ENCODE measurements at regions not wholly inside any gene's neighbourhood (a gene's known extent, or its start where the extent isn't known, plus 50 kb on each side); places are given as distances from the start of the nearest gene placed in this dataset.

- Mint-ChIP-seq H3K9me3 (no peaks in the 10 kb centered on the region), H3K36me3 (ENCODE audit: low read depth) (no peaks in the 10 kb centered on the region), H3K27ac (no peak overlapping the region), H3K4me1 (ENCODE audit: low read depth) (no peaks in the 10 kb centered on the region), H3K27me3 (ENCODE audit: low read depth) (no peaks in the 10 kb centered on the region), H3K4me3 (no peak overlapping the region)
- DNase-seq (ENCODE audit: low spot score), result no peak
Measured at GRCh38 chr1:82844911-82845827, 1044.4 kb downstream of the ADGRL2 start.

- H3K36me3 Mint-ChIP-seq (ENCODE audit: low read depth), result no peaks in the 10 kb centered on the region
- H3K4me1 Mint-ChIP-seq (ENCODE audit: low read depth), result no peaks in the 10 kb centered on the region
- no peak overlapping the region for H3K27ac Mint-ChIP-seq
- no peaks in the 10 kb centered on the region for H3K27me3 Mint-ChIP-seq (ENCODE audit: low read depth)
- H3K4me3 Mint-ChIP-seq, result no peak overlapping the region
- no peaks in the 10 kb centered on the region for H3K9me3 Mint-ChIP-seq
- DNase-seq (ENCODE audit: low spot score), result no peak
Measured at GRCh38 chr1:82844447-82844846, 1043.7 kb downstream of the ADGRL2 start.

GRCh38 chr1:82843876-82844275 is 1043.1 kb downstream of the ADGRL2 start:
- Mint-ChIP-seq H3K4me1 (ENCODE audit: low read depth) (no peaks in the 10 kb centered on the region), H3K4me3 (no peak overlapping the region), H3K36me3 (ENCODE audit: low read depth) (no peaks in the 10 kb centered on the region), H3K27ac (no peak overlapping the region), H3K27me3 (ENCODE audit: low read depth) (no peaks in the 10 kb centered on the region), H3K9me3 (no peaks in the 10 kb centered on the region)
- DNase-seq (ENCODE audit: low spot score), result no peak

GRCh38 chr1:82840192-82840591 is 1039.5 kb downstream of the ADGRL2 start:
- no peaks in the 10 kb centered on the region for H3K36me3 Mint-ChIP-seq (ENCODE audit: low read depth)
- DNase-seq (ENCODE audit: low spot score), result no peak
- no peak overlapping the region for H3K27ac Mint-ChIP-seq
- H3K9me3 Mint-ChIP-seq, result no peaks in the 10 kb centered on the region
- no peaks in the 10 kb centered on the region for H3K27me3 Mint-ChIP-seq (ENCODE audit: low read depth)
- no peaks in the 10 kb centered on the region for H3K4me1 Mint-ChIP-seq (ENCODE audit: low read depth)
- no peak overlapping the region for H3K4me3 Mint-ChIP-seq

- Mint-ChIP-seq H3K27ac (no peak overlapping the region), H3K36me3 (ENCODE audit: low read depth) (no peaks in the 10 kb centered on the region), H3K27me3 (ENCODE audit: low read depth) (no peaks in the 10 kb centered on the region), H3K9me3 (no peaks in the 10 kb centered on the region), H3K4me1 (ENCODE audit: low read depth) (no peaks in the 10 kb centered on the region), H3K4me3 (no peak overlapping the region)
- no peak for DNase-seq (ENCODE audit: low spot score)
Measured at GRCh38 chr1:82837766-82838465, 1037.2 kb downstream of the ADGRL2 start.

- DNase-seq (ENCODE audit: low spot score), result no peak
- no peaks in the 10 kb centered on the region for H3K36me3 Mint-ChIP-seq (ENCODE audit: low read depth)
- H3K4me3 Mint-ChIP-seq, result no peak overlapping the region
- H3K27ac Mint-ChIP-seq, result no peak overlapping the region
- no peaks in the 10 kb centered on the region for H3K9me3 Mint-ChIP-seq
- H3K27me3 Mint-ChIP-seq (ENCODE audit: low read depth), result no peaks in the 10 kb centered on the region
- no peaks in the 10 kb centered on the region for H3K4me1 Mint-ChIP-seq (ENCODE audit: low read depth)
Measured at GRCh38 chr1:82836973-82837680, 1036.4 kb downstream of the ADGRL2 start.

- no peak for DNase-seq (ENCODE audit: low spot score)
- Mint-ChIP-seq H3K9me3 (no peaks in the 10 kb centered on the region), H3K27ac (no peak overlapping the region), H3K27me3 (ENCODE audit: low read depth) (no peaks in the 10 kb centered on the region), H3K4me3 (no peak overlapping the region), H3K4me1 (ENCODE audit: low read depth) (no peaks in the 10 kb centered on the region), H3K36me3 (ENCODE audit: low read depth) (no peaks in the 10 kb centered on the region)
Measured at GRCh38 chr1:82836213-82836972, 1035.7 kb downstream of the ADGRL2 start.

- Mint-ChIP-seq H3K4me3 (no peak overlapping the region), H3K36me3 (ENCODE audit: low read depth) (no peaks in the 10 kb centered on the region), H3K9me3 (no peaks in the 10 kb centered on the region), H3K27me3 (ENCODE audit: low read depth) (peaks cover 3% of the 10 kb centered on the region), H3K4me1 (ENCODE audit: low read depth) (no peaks in the 10 kb centered on the region), H3K27ac (no peak overlapping the region)
- no peak for DNase-seq (ENCODE audit: low spot score)
Measured at GRCh38 chr1:82830690-82831380, 1030.1 kb downstream of the ADGRL2 start.

- no peaks in the 10 kb centered on the region for H3K4me1 Mint-ChIP-seq (ENCODE audit: low read depth)
- no peaks in the 10 kb centered on the region for H3K9me3 Mint-ChIP-seq
- H3K36me3 Mint-ChIP-seq (ENCODE audit: low read depth), result no peaks in the 10 kb centered on the region
- H3K27me3 Mint-ChIP-seq (ENCODE audit: low read depth), result peaks cover 3% of the 10 kb centered on the region
- H3K4me3 Mint-ChIP-seq, result no peak overlapping the region
- DNase-seq (ENCODE audit: low spot score), result no peak
- no peak overlapping the region for H3K27ac Mint-ChIP-seq
Measured at GRCh38 chr1:82829527-82829926, 1028.8 kb downstream of the ADGRL2 start.

GRCh38 chr1:82823876-82824275 is 1023.1 kb downstream of the ADGRL2 start:
- peaks cover 5% of the 10 kb centered on the region for H3K4me1 Mint-ChIP-seq (ENCODE audit: low read depth)
- no peak overlapping the region for H3K27ac Mint-ChIP-seq
- no peaks in the 10 kb centered on the region for H3K9me3 Mint-ChIP-seq
- no peak overlapping the region for H3K4me3 Mint-ChIP-seq
- DNase-seq (ENCODE audit: low spot score), result no peak
- H3K27me3 Mint-ChIP-seq (ENCODE audit: low read depth), result no peaks in the 10 kb centered on the region
- H3K36me3 Mint-ChIP-seq (ENCODE audit: low read depth), result no peaks in the 10 kb centered on the region

GRCh38 chr1:82820816-82821215 is 1020.1 kb downstream of the ADGRL2 start:
- Mint-ChIP-seq H3K27me3 (ENCODE audit: low read depth) (no peaks in the 10 kb centered on the region), H3K4me3 (no peak overlapping the region), H3K9me3 (no peaks in the 10 kb centered on the region), H3K36me3 (ENCODE audit: low read depth) (no peaks in the 10 kb centered on the region), H3K27ac (no peak overlapping the region), H3K4me1 (ENCODE audit: low read depth) (peaks cover 8% of the 10 kb centered on the region)
- no peak for DNase-seq (ENCODE audit: low spot score)

GRCh38 chr1:82819234-82819633 is 1018.5 kb downstream of the ADGRL2 start:
- Mint-ChIP-seq H3K9me3 (no peaks in the 10 kb centered on the region), H3K4me1 (ENCODE audit: low read depth) (peaks cover 8% of the 10 kb centered on the region), H3K4me3 (peak overlapping the region; percentile 3), H3K27ac (no peak overlapping the region), H3K36me3 (ENCODE audit: low read depth) (no peaks in the 10 kb centered on the region), H3K27me3 (ENCODE audit: low read depth) (no peaks in the 10 kb centered on the region)
- no peak for DNase-seq (ENCODE audit: low spot score)

- Mint-ChIP-seq H3K27ac (peak overlapping the region; percentile 6), H3K4me1 (ENCODE audit: low read depth) (peaks cover 8% of the 10 kb centered on the region), H3K27me3 (ENCODE audit: low read depth) (no peaks in the 10 kb centered on the region), H3K4me3 (peak overlapping the region; percentile 1), H3K36me3 (ENCODE audit: low read depth) (no peaks in the 10 kb centered on the region), H3K9me3 (no peaks in the 10 kb centered on the region)
- no peak for DNase-seq (ENCODE audit: low spot score)
Measured at GRCh38 chr1:82818586-82818985, 1017.9 kb downstream of the ADGRL2 start.

All from T-helper 2 cell treated with Interferon-gamma antibody and Interleukin-4, amounts not matched to agents 5 μg/mL and 100 μg/mL, for 36 hours (primary cell).